Stimulated activated CD8-positive, alpha-beta memory T cell treated with anti-CD3 and anti-CD28 coated beads, Interleukin-7, amount 100 ng/mL, for 1 hour (primary cell): ENCODE measurements at regions not wholly inside any gene's neighbourhood (a gene's known extent, or its start where the extent isn't known, plus 50 kb on each side); places are given as distances from the start of the nearest gene placed in this dataset.
"Not testable (repeated sequence)": the region's sequence is repeated elsewhere in the genome, so short reads cannot be mapped to it uniquely, and the experiment has no call there.

Experiments
- DNase-seq, 2 donors: peaks; one replicate each; pipeline ENCODE4 v3.0.0-alpha.2; 2020; ENCODE audit warnings: low read depth in 2 of 2

DNA sequence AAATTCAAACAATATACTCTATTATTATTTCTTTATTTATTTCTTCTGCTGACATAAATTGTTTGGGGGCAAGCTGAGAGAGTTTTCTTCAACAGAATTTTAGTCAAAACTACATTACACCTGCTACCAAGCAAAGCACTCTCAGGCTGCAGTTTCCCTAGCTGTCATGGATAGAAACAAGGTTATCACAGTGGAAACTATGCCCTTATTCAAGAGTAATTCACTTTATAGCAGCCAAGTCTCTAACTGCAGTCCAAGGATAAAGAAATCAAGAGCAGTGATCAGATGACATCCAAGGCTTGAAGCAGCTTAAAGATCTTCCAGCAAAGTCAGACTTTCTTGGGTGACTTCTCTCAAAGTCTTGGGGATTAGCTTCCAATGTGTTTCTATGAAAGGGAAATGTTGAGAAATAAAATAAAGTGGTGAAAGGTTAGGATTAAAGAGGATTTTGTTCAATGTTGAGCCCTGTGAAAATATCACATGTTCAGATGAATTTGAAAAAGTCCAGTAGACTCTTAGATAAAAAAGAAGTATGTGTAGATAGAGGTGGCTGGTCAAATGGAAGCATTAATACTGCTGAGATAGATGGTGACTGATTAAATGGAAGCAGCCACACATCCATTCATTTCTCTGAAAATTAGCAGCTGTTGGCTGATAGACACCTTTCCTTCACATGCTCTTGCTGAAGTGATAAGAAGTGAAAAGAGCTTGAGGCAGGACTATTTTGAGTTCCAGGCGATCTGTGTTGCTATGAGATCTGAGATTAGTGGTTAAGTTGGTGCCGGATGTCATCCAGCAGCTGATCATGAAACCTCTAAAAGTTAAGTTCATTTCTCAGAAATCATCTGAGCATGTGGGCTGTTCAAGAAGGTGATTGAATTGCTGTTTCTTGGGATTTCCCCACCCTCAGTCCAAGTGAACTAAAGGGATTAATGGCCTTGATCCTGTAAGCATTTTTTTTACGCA lies 257.8 kb upstream of the BTG1 start:
- DNase-seq: peak in 1 of 2 donors; percentile 21

DNA sequence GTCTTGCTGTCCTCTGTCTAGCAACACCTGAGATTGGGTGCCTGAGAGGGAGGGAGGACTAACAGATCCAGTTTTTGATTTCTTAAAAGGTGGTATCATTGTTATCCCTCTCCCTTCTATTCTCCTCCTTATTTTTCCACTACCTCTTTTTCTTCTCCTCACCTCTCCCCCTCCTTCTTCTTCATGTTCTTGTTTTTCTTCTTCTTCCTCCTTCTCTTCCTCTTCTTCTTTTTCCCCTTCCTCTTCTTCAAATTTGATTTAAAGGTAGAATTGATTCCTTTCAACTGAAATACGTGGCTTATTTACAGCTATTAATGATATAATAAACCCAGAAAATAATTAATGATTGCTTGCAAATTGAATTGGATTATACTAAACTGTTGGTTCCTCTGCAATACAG lies 256.8 kb upstream of the BTG1 start:
- no peak for DNase-seq

DNA sequence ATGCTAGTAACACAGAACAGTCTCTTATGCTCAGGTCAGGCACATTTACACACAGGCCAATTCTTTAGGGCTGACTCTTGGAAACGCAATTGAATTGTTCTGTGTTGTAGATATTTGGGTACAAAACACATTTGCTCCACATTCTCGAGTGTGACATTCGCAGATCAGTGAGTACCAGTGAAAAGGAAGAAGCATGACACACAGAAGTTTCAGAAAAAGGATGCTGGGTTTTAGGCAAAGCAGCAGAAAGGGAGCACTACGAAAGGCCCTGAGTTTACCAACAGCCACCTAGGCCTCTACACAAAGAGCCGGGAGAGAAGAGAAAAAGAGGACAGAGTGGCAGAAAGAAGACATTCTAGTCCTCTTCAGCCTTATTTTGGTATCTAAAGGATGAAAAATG lies 254.4 kb upstream of the BTG1 start:
- no peak for DNase-seq

DNA sequence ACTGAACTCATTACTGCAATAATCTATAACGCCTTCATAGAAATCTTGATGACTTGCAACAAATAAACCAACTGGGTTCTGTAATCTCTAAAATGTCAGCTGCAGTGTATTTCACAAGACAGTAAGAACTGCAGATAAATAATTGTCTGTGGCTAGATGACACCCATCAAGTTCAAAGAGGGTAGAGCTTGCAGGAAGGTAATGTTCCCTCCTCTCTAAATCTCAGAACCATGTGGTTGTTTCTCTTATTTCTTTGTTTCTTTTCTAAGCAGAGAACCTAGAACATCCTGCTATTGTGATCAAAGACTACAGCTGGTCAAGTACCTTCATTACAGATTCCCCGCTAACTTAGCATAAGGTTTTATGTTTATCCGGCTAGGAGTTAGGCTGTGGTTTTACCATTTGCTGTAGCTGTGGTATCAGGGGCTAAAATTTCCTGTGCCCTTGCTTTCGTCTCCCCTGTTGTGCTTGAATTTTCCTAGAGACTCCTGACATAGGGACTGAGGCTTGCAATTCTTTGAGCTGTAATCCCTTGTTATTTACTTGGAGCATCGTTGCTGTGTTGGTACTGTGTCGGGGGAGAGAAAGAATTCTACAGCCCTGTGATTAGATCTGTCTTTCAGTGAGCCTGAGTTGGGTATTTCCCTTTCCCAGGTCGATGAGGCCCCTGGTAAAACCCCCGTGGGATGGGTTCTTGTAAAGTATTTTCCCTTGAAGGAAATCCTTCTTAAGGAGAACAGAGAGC lies 253.1 kb upstream of the BTG1 start:
- no peak for DNase-seq

DNA sequence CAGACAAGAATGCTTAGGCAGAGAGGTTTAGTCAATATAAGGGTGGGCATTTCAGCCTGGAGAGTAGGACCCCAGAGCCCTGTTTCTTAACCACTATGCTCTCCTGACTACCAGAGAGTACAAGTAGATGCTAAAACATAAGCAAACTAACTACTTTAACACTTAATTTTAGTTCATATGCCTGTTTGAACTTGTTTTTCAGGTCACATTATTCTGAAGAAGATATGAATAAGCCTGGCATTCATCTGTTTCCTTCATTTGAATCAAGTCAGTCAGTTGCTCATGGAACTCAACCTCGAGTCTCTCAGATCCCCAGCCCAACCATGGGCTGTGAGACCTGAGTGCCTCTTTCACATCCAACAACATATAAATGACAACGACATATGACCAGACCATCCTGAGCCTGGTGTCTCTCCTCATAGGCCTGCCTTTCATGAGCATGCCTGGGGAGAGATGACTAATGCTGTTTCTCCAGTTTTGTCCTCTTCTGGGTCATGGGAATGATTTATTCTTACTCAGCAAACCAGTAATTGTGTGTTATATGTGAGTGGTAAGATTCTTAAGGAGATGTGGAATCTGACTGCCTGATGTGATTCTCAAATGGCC lies 251.1 kb upstream of the BTG1 start:
- no peak for DNase-seq

DNA sequence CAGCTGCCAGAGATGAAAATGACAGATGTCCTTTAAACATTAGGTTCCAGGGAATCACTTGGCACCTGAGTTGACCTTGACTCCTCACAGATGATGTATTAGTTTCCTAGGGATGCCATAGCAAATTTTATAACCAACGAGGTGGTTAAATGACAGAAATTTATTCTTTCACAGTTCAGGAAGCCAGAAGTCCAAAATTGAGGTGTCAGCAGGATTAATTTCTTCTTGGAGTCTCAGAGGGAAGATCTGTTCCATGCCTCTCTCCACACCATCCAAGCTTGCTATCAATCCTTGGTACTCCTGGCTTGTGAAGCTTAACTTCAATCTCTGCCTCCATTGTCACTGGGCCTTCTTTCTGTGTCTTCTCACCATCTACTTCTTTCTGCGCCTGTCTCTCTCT lies 249.7 kb upstream of the BTG1 start:
- DNase-seq: no peak

DNA sequence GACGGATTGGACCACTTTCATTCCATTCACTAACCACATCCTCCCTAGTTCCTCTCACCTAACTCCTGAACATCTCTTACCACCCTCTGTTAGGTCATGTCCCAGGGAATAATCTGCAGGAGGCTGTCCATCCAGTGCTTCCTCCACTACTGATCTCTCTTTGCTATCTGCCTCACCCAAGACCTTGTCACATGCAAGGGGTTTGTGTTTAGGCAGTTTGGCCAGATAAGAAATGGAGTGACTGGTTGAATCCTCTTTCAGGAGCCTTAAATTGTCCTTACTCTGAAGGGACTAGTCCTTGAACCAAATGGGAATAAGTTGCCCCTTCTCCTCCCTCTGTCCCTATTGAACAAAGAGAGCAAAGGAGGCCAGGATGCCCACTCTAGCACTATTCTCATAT lies 249.2 kb upstream of the BTG1 start:
- DNase-seq: no peak

DNA sequence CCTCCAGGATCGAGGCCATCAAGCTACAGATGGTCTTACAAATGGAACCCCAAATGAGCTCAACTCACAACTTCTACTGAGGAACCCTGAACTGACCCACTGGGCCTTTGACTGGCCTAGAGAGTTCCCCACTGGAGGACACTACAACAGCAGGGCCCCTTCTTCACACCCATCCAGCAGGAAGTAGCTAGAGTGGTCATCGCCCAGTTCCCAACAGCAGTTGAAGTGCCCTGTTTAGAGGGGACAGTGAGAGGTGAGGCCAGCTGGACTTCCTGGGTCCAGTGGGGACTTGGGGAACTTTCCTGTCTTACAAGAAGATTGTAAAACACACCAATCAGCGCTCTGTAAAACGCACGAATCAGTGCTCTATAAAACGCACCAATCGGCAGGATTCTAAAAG lies 247.9 kb upstream of the BTG1 start:
- DNase-seq: no peak

DNA sequence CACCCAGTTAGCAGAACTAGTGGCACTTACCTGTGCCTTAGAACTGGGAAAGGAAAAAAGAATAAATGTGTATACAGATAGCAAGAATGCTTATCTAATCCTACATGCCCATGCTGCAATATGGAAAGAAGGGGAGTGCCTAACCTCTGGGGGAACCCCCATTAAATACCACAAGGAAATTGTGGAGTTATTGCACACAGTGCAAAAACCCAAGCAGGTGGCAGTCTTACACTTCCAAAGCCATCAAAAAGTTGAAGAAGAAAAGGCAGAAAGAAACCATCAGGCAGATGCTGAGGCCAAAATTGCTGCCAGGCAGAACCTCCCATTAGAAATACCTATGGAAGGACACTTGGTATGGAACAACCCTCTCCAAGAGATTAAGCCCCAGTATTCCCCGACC lies 246.1 kb upstream of the BTG1 start:
- DNase-seq: not testable (repeated sequence)

DNA sequence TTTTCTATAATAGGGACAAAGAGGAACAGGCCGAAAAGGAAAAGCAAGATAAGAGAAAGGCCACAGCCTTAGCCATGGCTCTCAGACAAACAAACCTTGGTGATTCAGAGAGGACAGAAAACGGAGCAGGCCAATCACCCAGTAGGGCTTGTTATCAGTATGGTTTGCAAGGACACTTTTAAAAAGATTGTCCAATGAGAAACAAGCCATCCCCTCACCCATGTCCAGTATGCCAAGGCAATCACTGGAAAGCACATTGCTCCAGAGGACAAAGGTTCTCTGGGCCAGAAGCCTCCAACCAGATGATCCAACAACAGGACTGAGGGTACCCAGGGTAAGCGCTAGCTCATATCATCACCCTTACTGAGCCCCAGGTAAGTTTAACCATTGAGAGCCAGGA lies 243.8 kb upstream of the BTG1 start:
- no peak for DNase-seq

DNA sequence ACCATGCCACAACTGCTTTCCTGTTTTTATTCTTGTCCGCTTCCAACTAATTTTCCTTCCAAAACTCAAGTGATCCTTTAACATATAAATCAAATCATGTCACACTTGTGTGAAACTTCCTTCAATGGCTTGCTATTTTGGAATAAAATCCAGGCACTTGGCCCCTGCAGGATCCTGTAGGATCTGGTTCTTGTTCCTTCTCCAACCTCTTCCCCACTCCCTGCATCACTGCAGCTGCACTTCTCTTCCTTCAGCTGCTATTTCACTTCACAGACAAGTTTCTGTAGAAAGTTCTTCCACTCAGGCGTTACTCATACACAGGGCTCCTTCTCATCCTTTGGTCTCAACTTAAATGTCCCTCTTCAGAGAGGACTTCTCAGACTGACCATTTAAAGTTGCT lies 239.7 kb upstream of the BTG1 start:
- no peak for DNase-seq

DNA sequence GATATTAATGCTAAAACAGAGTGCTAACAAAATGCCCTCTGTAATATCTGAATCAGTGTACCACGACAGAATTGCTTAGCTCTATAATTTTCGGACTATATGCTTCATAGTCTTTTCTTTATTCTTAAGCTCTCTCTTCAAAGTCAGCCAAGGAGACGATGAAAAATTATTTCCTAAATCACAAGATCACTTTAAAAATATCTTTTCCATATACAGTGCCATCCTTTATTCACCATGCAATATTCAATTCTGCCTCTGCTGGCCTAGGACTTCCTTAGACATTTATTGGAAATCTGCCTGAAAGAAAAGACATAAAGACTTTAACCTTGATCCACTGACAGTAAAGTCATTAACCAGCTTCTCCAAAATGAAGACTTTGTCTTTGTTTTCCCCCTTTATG lies 238.9 kb upstream of the BTG1 start:
- no peak for DNase-seq

DNA sequence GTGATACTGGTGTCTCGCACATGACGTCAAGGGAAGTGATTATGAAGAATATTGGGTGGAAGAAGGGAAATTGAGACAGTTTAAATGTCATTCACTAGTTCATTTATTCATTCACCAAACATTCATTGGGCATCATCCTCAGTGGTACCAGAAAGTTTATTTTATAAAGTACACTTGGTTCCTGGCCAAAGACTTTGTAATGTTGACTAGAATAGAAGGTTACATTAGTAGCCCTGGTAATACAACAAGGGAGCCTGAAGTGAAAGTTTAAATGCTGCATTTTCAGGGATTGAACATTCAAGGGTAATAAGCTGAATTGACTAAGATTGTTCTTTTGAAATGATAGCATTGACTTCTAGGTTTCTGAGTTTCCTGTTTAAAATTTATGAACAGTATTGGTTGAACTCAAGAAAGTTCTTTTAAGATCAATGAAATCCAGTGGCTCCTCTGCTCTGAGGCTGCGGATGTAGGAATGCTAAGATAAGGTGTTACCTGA lies 236.8 kb upstream of the BTG1 start:
- DNase-seq: no peak

DNA sequence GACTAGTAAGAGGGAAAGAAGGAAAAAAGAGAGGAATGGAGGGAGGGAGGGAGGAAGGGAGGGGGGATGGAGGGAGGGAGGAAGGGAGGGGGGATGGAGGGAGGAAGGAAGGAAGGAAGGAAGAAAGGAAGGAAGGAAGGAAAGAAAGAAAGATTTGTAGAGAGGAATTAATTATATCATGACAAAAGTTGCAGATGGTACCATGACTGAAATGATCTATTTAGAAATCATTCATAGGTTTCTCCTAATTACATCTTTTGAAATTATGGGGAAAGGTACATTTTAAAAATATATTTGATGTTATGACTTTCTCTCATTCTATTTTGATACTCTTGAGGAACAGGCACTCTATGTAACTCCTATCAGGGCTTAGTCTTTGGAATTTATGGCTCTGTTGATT lies 236.2 kb upstream of the BTG1 start:
- DNase-seq: no peak

DNA sequence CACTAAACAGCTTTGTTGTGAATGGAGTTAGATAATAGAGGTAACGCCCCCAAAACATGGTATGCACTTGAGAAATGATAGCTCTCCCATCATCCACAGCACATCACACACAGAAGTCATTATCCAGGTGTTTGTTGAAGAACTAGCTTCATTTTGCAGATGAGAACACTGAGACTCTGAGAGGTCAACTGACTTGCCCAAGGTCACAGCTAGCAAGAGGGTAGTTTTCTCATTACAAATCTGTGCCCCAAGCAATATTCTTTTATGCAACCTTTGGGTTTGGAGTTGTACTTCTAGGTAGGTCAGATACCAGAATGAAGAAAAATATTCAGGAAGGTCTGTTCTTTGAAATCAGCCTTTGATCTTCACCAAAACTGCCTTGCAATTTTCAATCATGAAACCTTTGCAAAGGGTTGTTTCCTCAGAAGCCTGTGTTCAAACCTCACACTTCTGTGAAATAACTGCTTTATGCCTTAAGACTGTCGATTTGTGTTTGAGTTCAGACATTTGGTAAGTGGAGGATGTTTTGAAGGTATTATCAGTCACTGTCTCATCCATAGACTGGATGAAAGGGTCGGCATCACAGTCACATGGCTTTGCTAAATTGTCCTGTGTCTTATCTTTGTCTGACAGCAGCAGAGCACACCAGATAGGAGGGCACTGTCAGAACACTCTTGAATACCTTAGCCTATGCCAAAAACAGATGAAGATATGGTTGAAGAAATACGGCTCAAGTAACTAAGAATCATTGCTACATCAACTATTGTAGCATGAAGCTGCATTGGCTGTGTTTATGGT lies 233.2 kb upstream of the BTG1 start:
- no peak for DNase-seq

DNA sequence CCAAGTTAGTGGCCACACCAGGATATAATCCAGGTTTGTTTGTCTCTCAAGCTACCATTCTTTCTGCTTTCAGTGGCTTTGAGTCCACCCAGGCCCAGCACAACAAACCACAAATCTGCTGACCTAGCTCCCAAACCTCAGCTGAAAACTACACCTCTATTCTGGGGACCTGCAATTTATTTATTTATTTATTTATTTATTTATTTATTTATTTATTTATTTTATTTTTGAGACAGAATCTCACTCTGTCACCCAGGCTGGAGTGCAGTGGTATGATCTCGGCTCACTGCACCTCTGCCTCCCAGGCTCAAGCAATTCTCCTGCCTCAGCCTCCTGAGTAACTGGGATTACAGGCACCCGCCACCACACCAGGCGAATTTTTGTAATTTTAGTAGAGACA lies 229.9 kb upstream of the BTG1 start:
- DNase-seq: not testable (repeated sequence)

DNA sequence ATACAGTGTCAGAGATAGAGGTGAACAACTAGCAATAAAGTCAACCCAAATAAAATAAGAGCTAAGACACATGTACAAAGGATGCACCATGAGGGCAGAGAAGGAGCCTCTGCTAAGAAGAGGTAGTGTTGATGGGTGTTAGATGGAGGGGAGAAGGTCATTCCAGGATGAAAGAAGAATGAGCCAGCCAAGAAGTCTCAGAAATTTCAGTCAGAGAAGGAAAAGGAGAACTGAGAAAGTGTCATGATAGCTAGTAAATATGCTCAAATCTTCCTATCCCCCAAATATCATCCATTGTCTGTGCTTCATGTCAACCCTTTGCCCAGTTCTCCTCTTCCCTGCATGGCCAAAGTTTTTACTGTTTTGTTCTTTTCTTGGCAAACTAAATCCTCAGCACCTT lies 225.2 kb upstream of the BTG1 start:
- no peak for DNase-seq

DNA sequence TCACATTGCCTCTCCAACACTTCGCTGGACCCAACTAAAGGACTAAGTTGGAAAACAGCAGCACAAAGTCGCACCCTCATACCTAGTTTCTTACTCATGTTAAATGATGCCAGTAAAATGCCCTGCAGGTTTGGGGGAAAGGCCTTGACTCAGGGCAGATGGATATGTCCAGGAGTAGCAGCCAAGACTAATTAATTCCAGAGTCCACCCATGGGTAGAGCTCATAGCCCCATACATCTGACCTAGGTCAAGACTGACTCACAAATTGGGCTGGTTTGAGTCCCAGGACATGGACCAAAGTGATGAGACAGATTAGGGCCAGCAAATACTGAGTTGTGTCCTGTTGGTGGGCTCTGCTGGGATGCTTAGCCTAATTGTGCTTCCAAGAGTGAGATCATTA lies 224.0 kb upstream of the BTG1 start:
- DNase-seq: no peak

DNA sequence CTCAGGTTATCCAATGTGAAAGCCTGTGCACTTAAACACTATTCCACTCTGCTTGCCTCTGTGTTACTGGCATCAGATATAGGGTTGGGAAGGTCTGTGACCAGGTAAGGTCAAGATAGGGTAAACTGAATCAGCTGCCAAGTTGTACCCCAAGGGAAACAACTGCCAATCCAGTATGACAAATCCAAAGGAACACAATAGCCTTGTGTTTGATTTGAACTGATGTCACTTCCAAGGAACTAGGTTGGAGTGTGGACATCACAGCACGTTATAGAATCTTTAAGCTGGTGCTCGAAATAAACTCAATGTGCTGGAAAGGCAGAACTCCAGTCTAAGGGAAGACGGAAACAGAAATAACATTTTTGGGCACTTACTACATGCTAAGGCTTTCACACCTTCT lies 223.4 kb upstream of the BTG1 start:
- no peak for DNase-seq

DNA sequence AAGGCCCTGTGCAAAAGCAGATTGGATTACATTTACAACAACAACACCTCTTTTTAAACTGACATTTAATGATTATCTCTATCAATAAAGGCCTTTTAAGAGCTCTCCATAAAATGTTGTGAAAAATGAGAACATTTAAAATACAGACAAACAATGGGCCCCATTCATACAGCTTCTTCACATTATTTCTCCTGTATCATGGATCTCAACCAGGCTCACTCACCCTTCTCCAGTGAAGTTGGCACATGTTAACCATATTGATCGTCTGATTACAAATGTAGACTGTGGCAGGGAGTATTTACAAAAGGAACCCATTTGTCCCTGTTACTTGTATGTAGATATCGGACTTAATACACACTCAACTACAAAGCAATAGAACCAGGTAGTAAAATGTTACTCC lies 220.2 kb upstream of the BTG1 start:
- DNase-seq: no peak

DNA sequence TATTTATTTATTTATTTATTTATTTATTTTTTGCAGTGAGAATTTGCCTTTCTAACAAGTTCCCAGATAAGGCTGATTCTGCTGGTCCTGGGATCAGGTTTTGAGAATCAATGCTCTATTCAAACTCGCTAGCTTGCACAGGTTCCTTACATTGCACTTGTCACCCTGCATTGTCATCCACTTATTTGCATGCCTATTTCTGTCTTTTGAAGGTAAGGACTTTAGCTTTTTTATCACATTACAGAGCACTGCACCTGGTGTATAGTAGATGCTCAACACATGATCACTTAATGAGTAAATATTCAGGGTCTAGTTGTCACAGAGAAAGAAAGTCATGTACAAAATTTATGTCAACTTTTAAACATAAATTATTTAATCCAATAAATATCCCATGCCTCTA lies 219.7 kb upstream of the BTG1 start:
- DNase-seq: no peak
